ENCODE measurements at regions not wholly inside any gene's neighbourhood (a gene's known extent, or its start where the extent isn't known, plus 50 kb on each side); places are given as distances from the start of the nearest gene placed in this dataset.

DNA sequence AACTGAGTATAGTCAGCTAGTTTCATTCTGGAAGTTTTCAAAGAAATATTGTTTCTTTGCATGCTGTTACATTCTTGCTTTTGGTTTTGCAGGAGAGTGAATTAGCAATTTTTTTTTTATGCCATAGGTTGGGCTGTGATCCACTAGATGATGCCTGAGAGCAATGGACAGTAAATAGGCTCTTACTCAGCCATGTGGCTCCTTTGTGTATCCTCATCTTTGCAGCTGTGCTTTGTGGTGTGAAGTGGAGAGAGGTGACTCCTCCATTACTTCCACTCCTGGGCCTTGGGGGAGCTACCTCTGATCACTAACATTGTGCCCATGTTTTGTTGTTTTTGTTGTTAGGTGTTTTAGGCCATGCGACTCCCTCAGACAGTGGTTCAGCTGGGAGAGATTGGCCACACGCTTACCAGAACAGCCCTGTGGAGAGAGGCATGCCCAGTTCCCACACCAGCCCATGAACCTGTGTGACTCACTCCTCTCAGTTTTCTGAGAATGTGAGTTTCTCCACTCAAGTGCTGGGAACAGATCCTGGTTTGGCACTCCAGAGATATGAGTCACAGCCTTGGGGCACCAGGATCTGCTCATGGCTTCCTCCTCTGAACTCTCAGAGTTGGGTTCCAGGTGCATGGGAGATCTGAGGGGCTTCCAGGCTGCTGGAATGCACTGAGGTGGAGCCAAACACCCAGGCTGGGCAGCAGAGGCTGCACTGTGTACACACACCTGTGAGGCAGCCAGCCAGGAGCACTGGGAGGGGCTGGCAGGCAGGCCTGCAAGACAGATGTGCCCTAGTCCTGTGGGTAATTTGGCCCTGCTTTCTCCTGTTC, 785.3 kb downstream of the ROBO2 start:
- TF ChIP-seq CTCF (conservative IDR thresholded peaks at IDR 0.05; ENCODE audit: low read length): no peak
- no peak for TF ChIP-seq EZH2phosphoT487 (IDR thresholded peaks at IDR 0.05; ENCODE audit: borderline replicate concordance, low read depth, low read length)
